OCI-LY1 (cell line): ENCODE measurements at regions not wholly inside any gene's neighbourhood (a gene's known extent, or its start where the extent isn't known, plus 50 kb on each side); places are given as distances from the start of the nearest gene placed in this dataset.

ENCODE experiments used
- CTCF ChIP-seq: fragments of 200-600 bp; sonication (generic), shearing (Covaris generic); IDR thresholded peaks from 2 replicates; pipeline ENCODE4 v1.5.1; 2017; ENCODE audit warnings: mild to moderate bottlenecking, antibody characterized with exemption, low read length, moderate library complexity, mixed read lengths
- EZH2 ChIP-seq: fragments of 200-600 bp; sonication (generic), shearing (Covaris generic); IDR thresholded peaks from 2 replicates; pipeline ENCODE4 v1.8.0; 2017; ENCODE audit warnings: borderline replicate concordance, mixed run types, mild to moderate bottlenecking, antibody characterized with exemption, low read length, moderate library complexity, mixed read lengths

- no peak for TF ChIP-seq CTCF
- TF ChIP-seq EZH2: no peak
These were observed 110.2 kb upstream of the DPP6 start for GRCh38 chr7:153942036-153942435.
